Vagina (tissue), 2 donors: ENCODE measurements at regions not wholly inside any gene's neighbourhood (a gene's known extent, or its start where the extent isn't known, plus 50 kb on each side); places are given as distances from the start of the nearest gene placed in this dataset.

Experiments used
- DNase-seq, 2 donors: peaks; one replicate each; pipeline ENCODE4 v3.0.0-alpha.2; 2017; ENCODE audit errors: extremely low spot score in 2 of 2
- H3K27ac ChIP-seq: fragments of 200-600 bp; sonication (generic); one replicate; pipeline ENCODE4 v1.5.1; 2019
- H3K27me3 ChIP-seq: fragments of 200-600 bp; sonication (generic); one replicate; pipeline ENCODE4 v1.5.1; 2019
- H3K36me3 ChIP-seq, 2 donors: fragments of 200-600 bp; sonication (generic); one replicate each; pipeline ENCODE4 v1.5.1; 2017 to 2019
- H3K4me1 ChIP-seq: fragments of 200-600 bp; sonication (generic); one replicate; pipeline ENCODE4 v1.5.1; 2019
- H3K4me3 ChIP-seq, 2 donors: fragments of 200-600 bp; sonication (generic); 1 replicate in 1 of 2; 2 replicates in 1 of 2; pipeline ENCODE4 v1.5.1; 2016 to 2019
- H3K9me3 ChIP-seq: fragments of 200-600 bp; sonication (generic); one replicate; pipeline ENCODE4 v1.5.1; 2019
- CTCF ChIP-seq, 3 experiments: fragments of 450-650 bp in 2 of 3; fragments of 200-600 bp in 1 of 3; sonication (generic) in 1 of 3; IDR thresholded peaks; one replicate each; pipeline ENCODE4 v1.5.1; 2017 to 2019; ENCODE audit warnings: antibody characterized with exemption in 3 of 3, mild to moderate bottlenecking in 2 of 3, moderate library complexity in 2 of 3
- POLR2A ChIP-seq, 2 donors: fragments of 450-650 bp; IDR thresholded peaks; one replicate each; pipeline ENCODE4 v1.6.1; 2017; ENCODE audit warnings: antibody characterized with exemption in 2 of 2, mild to moderate bottlenecking in 2 of 2, moderate library complexity in 2 of 2
- POLR2AphosphoS5 ChIP-seq, 2 donors: sonication (generic); formaldehyde crosslinking; IDR thresholded peaks; one replicate each; pipeline ENCODE4 v1.9.0; 2017; ENCODE audit warnings: antibody characterized with exemption in 2 of 2, mild to moderate bottlenecking in 2 of 2, low read depth in 1 of 2; ENCODE audit not compliant: insufficient read depth in 1 of 2
- intact Hi-C: fragments of 100-400 bp; cut with DNase I; formaldehyde crosslinking; loops from one replicate; pipeline ENCODE4 v1.15.1; 2023

- no peak overlapping the region for H3K27ac ChIP-seq
- no peaks in the 10 kb centered on the region for H3K9me3 ChIP-seq
- no peak for DNase-seq
- no peaks in the 10 kb centered on the region for H3K36me3 ChIP-seq
- no peaks in the 10 kb centered on the region for H3K4me1 ChIP-seq
- no peaks in the 10 kb centered on the region for H3K27me3 ChIP-seq
- no peak overlapping the region for H3K4me3 ChIP-seq
- TF ChIP-seq CTCF (IDR thresholded peaks at IDR 0.05) (no peak), POLR2A (IDR thresholded peaks at IDR 0.05) (no peak), POLR2AphosphoS5 (IDR thresholded peaks at IDR 0.05; ENCODE audit: insufficient read depth in 1 of 2, low read depth in 1 of 2) (no peak)
- intact Hi-C loops: no loop called here
Measured at GRCh38 chr5:142421228-142421617, 96.4 kb upstream of the SPRY4 start.

DNA sequence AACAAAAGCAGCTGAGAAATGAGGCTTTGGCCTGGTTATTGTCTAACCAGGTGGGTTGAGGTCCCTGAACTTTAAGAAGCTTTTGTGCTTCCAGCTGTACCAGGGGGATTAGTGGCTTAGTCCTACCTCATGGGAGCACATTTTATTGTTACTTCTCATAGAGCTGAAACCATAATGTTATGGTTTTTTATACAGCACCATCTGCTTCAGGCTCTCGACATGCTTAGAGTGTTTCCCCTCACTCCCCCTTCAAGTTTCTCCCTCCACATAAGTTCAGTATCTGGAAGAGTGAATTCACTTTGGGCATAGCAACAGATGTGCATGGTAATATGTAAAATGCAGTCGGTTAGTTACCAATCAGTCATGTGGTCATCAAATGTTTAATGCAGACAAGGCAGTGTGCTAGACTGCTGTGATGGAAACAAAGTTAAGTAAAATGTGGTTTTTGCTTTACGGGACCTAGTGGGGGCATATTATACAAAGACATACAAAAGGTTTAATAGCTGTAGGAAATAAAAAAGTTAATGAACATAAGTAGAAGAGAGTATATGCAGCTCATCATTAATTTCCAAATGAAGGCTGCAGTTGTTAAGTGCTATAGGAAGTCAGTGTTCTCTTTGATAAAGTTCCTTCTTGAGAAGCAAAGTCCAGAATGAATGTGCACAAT is 95.9 kb upstream of the SPRY4 start:
- H3K4me3 ChIP-seq: no peak overlapping the region
- DNase-seq: no peak
- no peaks in the 10 kb centered on the region for H3K4me1 ChIP-seq
- no peak overlapping the region for H3K27ac ChIP-seq
- intact Hi-C loops: no loop called here
- H3K36me3 ChIP-seq: no peaks in the 10 kb centered on the region
- no peak for TF ChIP-seq CTCF (IDR thresholded peaks at IDR 0.05)
- TF ChIP-seq POLR2A (IDR thresholded peaks at IDR 0.05): no peak
- no peak for TF ChIP-seq POLR2AphosphoS5 (IDR thresholded peaks at IDR 0.05; ENCODE audit: insufficient read depth in 1 of 2, low read depth in 1 of 2)
- no peaks in the 10 kb centered on the region for H3K27me3 ChIP-seq
- H3K9me3 ChIP-seq: no peaks in the 10 kb centered on the region

- no peaks in the 10 kb centered on the region for H3K9me3 ChIP-seq
- intact Hi-C loops: no loop called here
Measured at GRCh38 chr5:142412581-142412980, 87.8 kb upstream of the SPRY4 start.

GRCh38 chr5:142411656-142412425 is 87.0 kb upstream of the SPRY4 start:
- intact Hi-C loops: no loop called here
- H3K4me1 ChIP-seq: no peaks in the 10 kb centered on the region
- H3K36me3 ChIP-seq: no peaks in the 10 kb centered on the region
- no peak overlapping the region for H3K27ac ChIP-seq
- no peak for DNase-seq
- TF ChIP-seq POLR2A (IDR thresholded peaks at IDR 0.05) (no peak), CTCF (IDR thresholded peaks at IDR 0.05) (no peak), POLR2AphosphoS5 (IDR thresholded peaks at IDR 0.05; ENCODE audit: insufficient read depth in 1 of 2, low read depth in 1 of 2) (no peak)
- H3K27me3 ChIP-seq: no peaks in the 10 kb centered on the region
- no peak overlapping the region for H3K4me3 ChIP-seq
- no peaks in the 10 kb centered on the region for H3K9me3 ChIP-seq

More at GRCh38 chr5:142412581-142412980, 87.8 kb upstream of the SPRY4 start:
- no peak for DNase-seq
- Histone ChIP-seq H3K27me3 (no peaks in the 10 kb centered on the region), H3K4me1 (no peaks in the 10 kb centered on the region), H3K27ac (no peak overlapping the region), H3K36me3 (no peaks in the 10 kb centered on the region), H3K4me3 (no peak overlapping the region)
- TF ChIP-seq POLR2AphosphoS5 (IDR thresholded peaks at IDR 0.05; ENCODE audit: insufficient read depth in 1 of 2, low read depth in 1 of 2) (no peak), CTCF (IDR thresholded peaks at IDR 0.05) (no peak), POLR2A (IDR thresholded peaks at IDR 0.05) (no peak)

GRCh38 chr5:142411103-142411502 is 86.3 kb upstream of the SPRY4 start:
- no peaks in the 10 kb centered on the region for H3K36me3 ChIP-seq
- no peaks in the 10 kb centered on the region for H3K27me3 ChIP-seq
- no peak for DNase-seq
- no peaks in the 10 kb centered on the region for H3K9me3 ChIP-seq
- H3K27ac ChIP-seq: no peak overlapping the region
- H3K4me3 ChIP-seq: no peak overlapping the region
- TF ChIP-seq CTCF (IDR thresholded peaks at IDR 0.05): no peak
- TF ChIP-seq POLR2AphosphoS5 (IDR thresholded peaks at IDR 0.05; ENCODE audit: insufficient read depth in 1 of 2, low read depth in 1 of 2): no peak
- TF ChIP-seq POLR2A (IDR thresholded peaks at IDR 0.05): no peak
- no peaks in the 10 kb centered on the region for H3K4me1 ChIP-seq
- intact Hi-C loops: no loop called here
